Calu3 (cell line): ENCODE measurements at regions not wholly inside any gene's neighbourhood (a gene's known extent, or its start where the extent isn't known, plus 50 kb on each side); places are given as distances from the start of the nearest gene placed in this dataset.

Source experiments
- BruUV-seq: library from RNA; stranded (reverse); fragments of 400-500 nt; replicated peaks from 2 replicates; lab custom pipeline; 2021; lab: Mats Ljungman, UMichigan
- CTCF ChIA-PET: fragments of 300-600 bp; sonication (Branson Sonifier 250); formaldehyde crosslinking; loops from one replicate; lab custom pipeline; 2022; ENCODE audit warnings: antibody characterized with exemption; lab: Charles Lee
- DNase-seq: peaks from one replicate; pipeline ENCODE4 v3.0.0; 2022
- H3K27ac Mint-ChIP-seq: one replicate; pipeline ENCODE4 v1.8.0; 2022; ENCODE audit warnings: mixed read lengths; ENCODE audit not compliant: unreplicated experiment
- H3K27me3 Mint-ChIP-seq: one replicate; pipeline ENCODE4 v1.8.0; 2022; ENCODE audit warnings: mixed read lengths; ENCODE audit not compliant: unreplicated experiment
- H3K36me3 Mint-ChIP-seq: one replicate; pipeline ENCODE4 v1.8.0; 2022; ENCODE audit warnings: mild to moderate bottlenecking, moderate library complexity, mixed read lengths; ENCODE audit not compliant: insufficient read depth, unreplicated experiment
- H3K4me1 Mint-ChIP-seq: one replicate; pipeline ENCODE4 v1.8.0; 2022; ENCODE audit warnings: mild to moderate bottlenecking, low read depth, mixed read lengths; ENCODE audit not compliant: unreplicated experiment
- H3K4me3 Mint-ChIP-seq: one replicate; pipeline ENCODE4 v1.8.0; 2022; ENCODE audit warnings: mild to moderate bottlenecking, low read depth, moderate library complexity, mixed read lengths; ENCODE audit not compliant: unreplicated experiment
- H3K9me3 Mint-ChIP-seq: one replicate; pipeline ENCODE4 v1.8.0; 2022; ENCODE audit warnings: low read depth, mixed read lengths; ENCODE audit not compliant: unreplicated experiment
- intact Hi-C: fragments of 100-400 bp; cut with micrococcal nuclease; formaldehyde crosslinking; loops from one replicate; pipeline ENCODE4 v1.10.0; 2022; ENCODE audit not compliant: unreplicated experiment
- TF ChIP-seq, protein P1 (sequence below): fragments of 200-600 bp; IDR thresholded peaks from one replicate; pipeline ENCODE4 v1.8.0; 2022; ENCODE audit warnings: antibody characterized with exemption; ENCODE audit not compliant: unreplicated experiment

DNA sequence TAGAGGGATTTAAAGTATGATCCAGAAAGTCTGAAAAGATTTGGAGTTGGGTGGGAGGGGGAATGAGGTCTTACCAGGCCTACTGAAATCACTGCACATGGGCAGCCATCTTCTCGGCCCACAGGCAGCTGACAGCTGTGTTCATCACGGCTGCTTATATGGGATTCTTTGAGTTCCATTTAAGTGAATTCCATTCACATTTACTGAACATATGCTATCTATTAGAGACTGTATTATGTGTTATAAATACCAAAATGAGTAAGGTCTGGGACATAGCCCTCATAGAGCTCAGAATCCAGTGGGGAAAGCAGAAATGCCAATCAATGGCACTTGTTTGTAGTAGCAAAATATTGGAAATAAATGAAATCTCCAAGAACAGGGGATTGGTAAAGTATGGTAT lies 91.1 kb downstream of the TRIM42 start:
- no peaks in the 10 kb centered on the region for H3K4me1 Mint-ChIP-seq
- H3K36me3 Mint-ChIP-seq, result no peaks in the 10 kb centered on the region
- intact Hi-C loops, result no loop called here
- no peak overlapping the region for H3K27ac Mint-ChIP-seq
- BruUV-seq, result no TSS peak
- H3K27me3 Mint-ChIP-seq, result peaks cover 28% of the 10 kb centered on the region
- no peak overlapping the region for H3K4me3 Mint-ChIP-seq
- peaks cover 6% of the 10 kb centered on the region for H3K9me3 Mint-ChIP-seq
- CTCF ChIA-PET, result interaction anchor here (1.2 kb wide), 1 partner anchor 15 kb away, joined by 3 read pairs; no protein-coding TSS in a partner anchor
- TF ChIP-seq, protein P1, sequence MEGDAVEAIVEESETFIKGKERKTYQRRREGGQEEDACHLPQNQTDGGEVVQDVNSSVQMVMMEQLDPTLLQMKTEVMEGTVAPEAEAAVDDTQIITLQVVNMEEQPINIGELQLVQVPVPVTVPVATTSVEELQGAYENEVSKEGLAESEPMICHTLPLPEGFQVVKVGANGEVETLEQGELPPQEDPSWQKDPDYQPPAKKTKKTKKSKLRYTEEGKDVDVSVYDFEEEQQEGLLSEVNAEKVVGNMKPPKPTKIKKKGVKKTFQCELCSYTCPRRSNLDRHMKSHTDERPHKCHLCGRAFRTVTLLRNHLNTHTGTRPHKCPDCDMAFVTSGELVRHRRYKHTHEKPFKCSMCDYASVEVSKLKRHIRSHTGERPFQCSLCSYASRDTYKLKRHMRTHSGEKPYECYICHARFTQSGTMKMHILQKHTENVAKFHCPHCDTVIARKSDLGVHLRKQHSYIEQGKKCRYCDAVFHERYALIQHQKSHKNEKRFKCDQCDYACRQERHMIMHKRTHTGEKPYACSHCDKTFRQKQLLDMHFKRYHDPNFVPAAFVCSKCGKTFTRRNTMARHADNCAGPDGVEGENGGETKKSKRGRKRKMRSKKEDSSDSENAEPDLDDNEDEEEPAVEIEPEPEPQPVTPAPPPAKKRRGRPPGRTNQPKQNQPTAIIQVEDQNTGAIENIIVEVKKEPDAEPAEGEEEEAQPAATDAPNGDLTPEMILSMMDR, result no peak
- no peak for DNase-seq

DNA sequence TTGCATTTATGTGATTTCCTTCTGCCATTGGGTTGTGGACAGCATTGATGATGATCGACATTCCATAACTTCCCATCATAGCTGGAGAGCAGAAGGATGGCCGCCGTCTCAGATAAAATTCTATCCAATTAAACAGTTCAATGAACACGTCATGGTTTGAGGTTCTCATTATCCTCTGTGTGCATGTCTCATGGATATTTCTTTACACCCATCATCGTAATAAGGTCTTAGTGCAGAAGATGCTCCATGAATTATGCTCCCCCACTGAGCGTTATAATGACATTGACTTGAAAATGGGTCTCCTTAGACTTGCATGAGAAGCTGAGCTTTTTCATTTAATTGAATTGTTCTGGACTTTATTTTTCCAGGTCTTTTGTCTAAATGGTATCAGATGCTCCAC lies 92.1 kb downstream of the TRIM42 start:
- TF ChIP-seq, protein P1, result no peak
- DNase-seq, result no peak
- no peak overlapping the region for H3K27ac Mint-ChIP-seq
- CTCF ChIA-PET, result no interaction called here
- no TSS peak for BruUV-seq
- peaks cover 6% of the 10 kb centered on the region for H3K9me3 Mint-ChIP-seq
- no peaks in the 10 kb centered on the region for H3K4me1 Mint-ChIP-seq
- no peak overlapping the region for H3K4me3 Mint-ChIP-seq
- intact Hi-C loops, result no loop called here
- H3K36me3 Mint-ChIP-seq, result no peaks in the 10 kb centered on the region
- H3K27me3 Mint-ChIP-seq, result peaks cover 21% of the 10 kb centered on the region

DNA sequence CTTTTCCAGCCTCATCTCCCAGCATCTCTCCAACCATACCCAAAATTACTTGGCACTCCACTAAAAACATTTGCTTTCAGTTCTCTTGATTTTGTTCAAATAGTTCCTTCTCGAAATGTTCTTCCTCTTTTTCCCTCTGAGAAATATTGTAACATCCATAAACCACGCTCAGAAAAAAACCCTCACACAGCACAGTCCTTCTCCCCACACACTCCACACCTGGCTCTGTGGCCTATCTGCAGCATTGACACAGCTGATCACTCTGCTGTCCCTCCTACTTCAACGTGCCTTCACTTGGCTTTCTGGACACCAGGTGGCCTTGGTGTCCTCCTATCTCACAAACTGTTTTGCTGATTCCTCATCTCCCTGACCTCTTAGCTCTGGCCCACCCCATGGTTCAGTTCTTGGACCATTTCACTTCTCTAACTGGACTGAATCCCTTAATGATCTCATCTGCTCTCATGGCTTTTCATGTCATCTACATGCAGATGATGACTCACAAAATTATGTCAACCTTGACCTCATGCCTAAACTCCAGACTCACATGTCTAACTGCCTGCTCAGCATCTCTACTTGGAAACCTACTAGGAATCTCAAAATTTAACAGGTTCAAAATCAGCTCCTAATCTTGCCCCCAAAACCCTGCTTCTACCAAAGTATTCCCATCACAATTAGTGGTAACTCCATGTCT lies 93.3 kb downstream of the TRIM42 start:
- Mint-ChIP-seq H3K9me3 (peaks cover 6% of the 10 kb centered on the region), H3K36me3 (no peaks in the 10 kb centered on the region), H3K4me1 (no peaks in the 10 kb centered on the region), H3K27ac (no peak overlapping the region), H3K27me3 (peaks cover 21% of the 10 kb centered on the region), H3K4me3 (no peak overlapping the region)
- TF ChIP-seq, protein P1, result no peak
- DNase-seq, result no peak
- no TSS peak for BruUV-seq
- intact Hi-C loops, result no loop called here
- CTCF ChIA-PET, result no interaction called here

DNA sequence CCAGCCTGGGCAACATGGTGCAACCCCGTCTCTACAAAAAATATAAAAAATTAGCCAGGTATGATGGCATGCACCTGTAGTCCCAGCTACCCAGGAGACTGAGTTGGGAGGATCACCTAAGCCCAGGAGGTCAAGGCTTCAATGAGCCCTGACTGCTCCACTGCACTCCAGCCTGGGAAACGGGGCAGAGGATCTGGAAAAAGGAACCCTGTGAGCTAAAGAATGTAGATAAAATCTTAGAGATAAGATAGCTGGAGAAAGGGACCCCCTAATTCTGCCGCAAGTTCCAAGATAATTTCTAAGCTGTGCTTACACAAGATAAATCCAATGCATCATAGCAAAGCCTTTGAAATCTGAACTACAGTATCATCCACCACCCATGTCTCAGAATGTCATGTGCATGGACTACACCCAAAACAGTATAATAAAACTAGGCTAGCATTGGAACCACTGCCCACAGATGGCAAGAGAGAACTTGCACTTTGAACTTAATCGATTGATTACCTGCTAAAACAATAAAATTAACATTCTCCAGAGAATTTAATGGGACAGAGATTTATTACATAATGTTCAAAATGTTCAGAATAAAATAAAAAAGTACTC lies 99.9 kb downstream of the TRIM42 start:
- TF ChIP-seq, protein P1, result no peak
- intact Hi-C loops, result no loop called here
- CTCF ChIA-PET, result no interaction called here
- no peak overlapping the region for H3K27ac Mint-ChIP-seq
- H3K27me3 Mint-ChIP-seq, result no peaks in the 10 kb centered on the region
- no peak overlapping the region for H3K4me3 Mint-ChIP-seq
- no peaks in the 10 kb centered on the region for H3K9me3 Mint-ChIP-seq
- DNase-seq, result no peak
- no peaks in the 10 kb centered on the region for H3K4me1 Mint-ChIP-seq
- H3K36me3 Mint-ChIP-seq, result no peaks in the 10 kb centered on the region
- BruUV-seq, result no TSS peak
